Ovary (tissue), 3 donors: ENCODE measurements at regions not wholly inside any gene's neighbourhood (a gene's known extent, or its start where the extent isn't known, plus 50 kb on each side); places are given as distances from the start of the nearest gene placed in this dataset.

ENCODE experiments used
- CTCF ChIP-seq, 3 donors: fragments of 450-650 bp in 2 of 3; fragments of 200-600 bp in 1 of 3; IDR thresholded peaks; one replicate each; pipeline versions ENCODE4 v1.5.1 to v1.8.0; 2016 to 2022; ENCODE audit warnings: antibody characterized with exemption in 3 of 3, mild to moderate bottlenecking in 1 of 3
- EP300 ChIP-seq: sonication (generic); formaldehyde crosslinking; IDR thresholded peaks from one replicate; pipeline ENCODE4 v1.6.1; 2017; ENCODE audit warnings: antibody characterized with exemption
- POLR2A ChIP-seq: fragments of 450-650 bp; IDR thresholded peaks from one replicate; pipeline ENCODE4 v1.6.1; 2017; ENCODE audit warnings: antibody characterized with exemption, mild to moderate bottlenecking, moderate library complexity
- donor health status: DM: no; HTN: no; CAD: no.

GRCh38 chr4:81965911-81966310 lies 407.9 kb downstream of the HNRNPD start:
- no peak for TF ChIP-seq EP300
- TF ChIP-seq CTCF (IDR thresholded peaks at IDR 0.05) = no peak
- no peak for TF ChIP-seq POLR2A
